Activated CD4-positive, alpha-beta T cell treated with anti-CD3 and anti-CD28 coated beads, Interleukin-10, Interleukin-2, amounts not matched to agents 100 ng/mL and 50 ng/mL, durations not matched to agents 16 hours and 8 hours (primary cell): ENCODE measurements at regions not wholly inside any gene's neighbourhood (a gene's known extent, or its start where the extent isn't known, plus 50 kb on each side); places are given as distances from the start of the nearest gene placed in this dataset.
A peak's percentile ranks its signal among the peaks of the same experiment; 100 is the strongest.
"Not testable (repeated sequence)": the region's sequence is repeated elsewhere in the genome, so short reads cannot be mapped to it uniquely, and the experiment has no call there.

ENCODE experiments used
- DNase-seq: peaks from one replicate; pipeline ENCODE4 v3.0.0-alpha.2; 2020

DNA sequence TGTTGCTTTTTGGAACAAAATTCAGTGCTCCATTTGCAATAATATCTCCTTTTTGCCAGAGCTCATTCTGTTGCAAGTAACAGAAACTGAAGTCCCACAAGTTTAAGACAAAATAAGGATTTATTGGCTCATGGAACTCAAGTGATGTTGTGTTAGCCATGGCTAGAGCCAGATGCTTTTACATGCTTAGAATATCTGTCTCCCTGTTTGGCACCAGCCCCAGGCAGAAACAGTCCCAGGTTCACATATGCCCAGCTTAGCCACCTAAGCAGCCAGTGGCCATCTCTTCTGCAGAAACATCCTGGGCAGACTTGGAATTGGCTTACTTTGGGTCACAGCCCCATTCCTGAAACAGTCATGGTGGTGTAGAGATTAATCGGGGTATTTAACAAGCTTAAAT, 540.9 kb upstream of the SGCD start:
- no peak for DNase-seq

DNA sequence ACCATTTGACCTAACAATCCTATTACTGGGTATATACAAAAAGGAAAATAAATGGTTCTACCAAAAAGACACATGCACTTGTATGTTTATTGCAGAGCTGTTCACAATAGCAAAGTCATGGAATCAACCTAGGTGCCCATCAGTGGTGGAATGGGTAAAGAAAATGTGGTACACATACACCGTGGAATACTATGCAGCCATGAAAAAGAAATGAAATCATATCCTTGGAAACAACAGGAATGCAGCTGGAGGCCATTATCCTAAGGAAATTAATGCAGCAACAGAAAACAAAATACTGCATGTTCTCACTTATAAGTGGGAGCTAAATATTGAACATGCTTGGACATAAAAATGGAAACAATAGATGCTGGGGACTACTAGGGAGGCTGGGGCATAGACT, 534.1 kb upstream of the SGCD start:
- no peak for DNase-seq

DNA sequence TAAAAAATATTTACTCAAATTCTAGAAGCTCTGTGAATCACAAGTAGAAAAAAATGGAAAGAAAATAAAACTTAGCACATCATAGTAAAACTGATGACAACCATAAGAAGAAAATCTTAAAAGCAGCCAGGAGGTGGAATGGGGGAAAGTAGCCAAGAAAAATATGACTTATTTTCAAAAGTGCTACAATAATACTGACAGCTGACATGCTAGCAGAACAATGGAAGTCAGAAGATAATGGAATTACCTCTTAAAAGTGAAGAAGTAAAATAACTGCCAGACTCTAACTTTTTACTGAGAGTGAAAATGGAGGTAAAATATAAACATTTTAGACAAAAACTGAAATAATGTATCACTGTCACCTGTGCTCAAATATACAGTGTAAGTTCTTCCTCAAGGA, 532.2 kb upstream of the SGCD start:
- DNase-seq: no peak

DNA sequence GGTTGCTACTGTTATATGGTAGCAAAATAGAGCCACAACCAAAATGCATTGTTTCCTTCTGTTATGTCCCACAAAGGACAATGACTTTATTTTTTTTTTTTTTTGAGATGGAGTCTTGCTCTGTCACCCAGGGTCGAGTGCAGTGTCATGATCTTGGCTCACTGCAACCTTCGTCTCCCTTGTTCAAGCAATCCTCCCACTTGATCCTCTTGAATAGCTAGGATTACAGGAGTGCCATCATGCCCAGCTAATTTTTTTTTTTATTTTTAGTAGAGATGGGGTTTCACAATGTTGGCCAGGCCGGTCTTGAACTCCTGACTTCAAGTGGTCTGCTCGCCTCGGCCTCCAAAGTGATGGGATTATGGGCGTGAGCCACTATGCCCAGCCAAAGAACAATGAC, 527.7 kb upstream of the SGCD start:
- DNase-seq: no peak

DNA sequence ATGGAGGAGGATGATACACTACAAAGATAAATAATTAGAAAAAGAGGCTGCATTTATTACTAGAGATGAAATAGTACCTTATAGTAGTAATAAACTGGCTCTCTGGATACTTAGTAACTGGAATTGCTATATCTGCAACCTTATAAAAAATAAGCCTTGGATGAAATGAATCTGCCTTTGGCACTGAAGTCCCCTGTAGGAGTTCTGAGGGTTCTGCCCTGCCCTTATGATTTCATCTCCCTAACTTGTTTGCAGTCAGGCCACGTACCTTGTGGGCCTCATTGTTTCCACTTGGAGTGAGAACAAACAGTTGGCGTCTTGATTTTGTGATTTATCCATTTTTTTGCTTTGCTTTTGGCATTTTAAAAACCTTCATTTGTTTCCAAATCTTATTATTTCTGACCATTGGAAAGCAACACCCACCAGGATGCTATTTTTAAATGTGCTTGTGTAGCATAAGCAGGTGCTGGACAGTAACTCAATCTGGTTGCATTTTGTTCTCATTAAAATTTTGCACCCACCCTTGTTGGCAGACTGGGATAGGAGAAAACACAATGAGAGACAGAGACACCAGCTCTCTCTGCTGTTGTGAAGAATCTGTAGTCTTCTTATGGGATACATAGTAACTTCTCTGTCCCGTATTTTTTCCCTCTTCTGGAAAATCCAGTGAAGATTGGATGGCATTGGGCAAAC, 518.9 kb upstream of the SGCD start:
- no peak for DNase-seq

DNA sequence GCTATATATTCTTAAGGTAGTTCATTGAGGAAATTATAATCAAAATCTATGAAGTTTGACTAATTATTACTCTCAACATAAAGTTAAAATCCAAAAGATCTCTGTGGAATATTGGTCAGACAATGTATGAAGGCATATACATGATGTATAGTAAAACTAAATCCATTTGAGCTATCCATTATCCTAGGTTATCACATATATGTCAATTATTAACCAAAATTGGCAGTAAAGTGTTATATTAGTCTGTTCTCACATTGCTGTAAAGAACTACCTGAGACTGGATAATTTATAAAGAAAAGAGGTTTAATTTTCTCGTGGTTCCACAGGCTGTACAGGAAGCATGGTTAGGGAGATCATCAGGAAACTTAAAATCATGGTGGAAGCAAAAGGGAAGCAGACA, 511.7 kb upstream of the SGCD start:
- DNase-seq: no peak

DNA sequence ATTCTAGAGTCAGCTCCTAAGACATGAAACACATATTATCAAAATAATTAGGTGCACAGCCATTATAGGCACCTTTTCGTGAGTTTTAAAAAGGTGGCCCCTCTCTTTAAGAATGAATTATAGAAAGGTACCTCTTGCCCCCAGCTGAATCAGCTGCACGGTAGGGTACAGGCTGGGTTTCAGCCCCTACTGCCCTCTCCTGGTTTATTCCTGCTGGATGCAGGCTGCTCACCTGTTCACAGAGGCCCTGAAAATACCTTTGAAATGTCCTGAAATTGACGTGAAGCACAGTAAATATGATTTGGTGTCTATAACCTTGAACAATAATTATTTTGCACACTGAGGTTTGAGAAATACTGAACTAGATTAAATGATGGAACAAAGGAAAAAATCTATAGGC, 504.8 kb upstream of the SGCD start:
- no peak for DNase-seq

DNA sequence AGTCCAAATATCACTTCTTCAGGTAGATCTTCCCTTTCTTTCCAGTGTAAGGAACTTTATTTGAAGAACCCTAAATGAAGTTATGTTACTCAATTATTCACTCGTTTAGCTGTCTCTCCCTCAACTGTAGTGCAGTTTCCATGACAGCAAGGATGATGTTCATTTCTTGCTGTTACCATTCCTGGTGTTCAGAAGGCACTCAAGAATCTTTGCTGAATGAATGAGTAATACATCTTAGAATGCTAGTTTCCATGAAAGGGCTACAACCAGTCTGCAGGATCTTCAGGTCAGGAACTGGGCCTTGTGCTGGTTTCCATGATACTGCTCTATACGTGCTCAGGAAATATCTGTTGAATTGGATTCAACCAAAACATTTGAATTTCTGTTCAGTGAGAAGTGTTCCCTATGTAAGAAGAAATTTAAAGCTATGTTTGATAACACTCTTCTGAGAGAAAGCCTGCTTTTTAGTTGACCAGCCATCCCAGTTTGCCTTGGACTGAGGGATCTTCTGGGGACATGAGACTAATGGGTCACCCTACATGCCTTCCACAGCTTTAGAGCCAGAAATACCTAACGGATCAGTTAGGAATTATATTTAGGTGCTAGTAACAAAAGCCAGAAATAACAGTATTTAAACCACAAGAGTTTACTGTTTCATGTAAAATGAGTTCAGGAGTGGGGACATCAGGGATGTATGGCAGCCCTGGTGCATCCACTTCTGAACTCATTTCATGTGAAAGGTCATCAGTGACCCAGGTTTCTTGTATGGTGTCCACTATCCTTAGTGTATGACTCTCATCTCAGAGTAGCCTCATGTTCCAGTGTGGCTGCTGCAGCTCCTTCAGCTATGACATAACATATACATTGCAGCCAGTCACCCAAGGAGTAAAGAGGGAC, 500.1 kb upstream of the SGCD start:
- DNase-seq: no peak

DNA sequence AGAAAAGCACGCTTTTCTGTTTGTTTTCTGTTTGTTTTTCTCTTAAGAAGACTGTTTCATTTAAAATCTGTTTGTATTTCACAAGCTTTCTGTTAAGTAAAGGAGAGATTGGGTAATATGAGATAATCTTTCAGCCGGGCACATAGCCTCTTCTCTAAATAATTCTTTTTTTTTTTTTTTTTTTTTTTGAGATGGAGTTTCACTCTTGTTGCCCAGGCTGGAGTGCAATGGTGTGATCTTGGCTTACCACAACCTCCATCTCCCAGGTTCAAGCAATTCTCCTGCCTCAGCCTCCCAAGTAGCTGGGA, 499.5 kb upstream of the SGCD start:
- DNase-seq: not testable (repeated sequence)

DNA sequence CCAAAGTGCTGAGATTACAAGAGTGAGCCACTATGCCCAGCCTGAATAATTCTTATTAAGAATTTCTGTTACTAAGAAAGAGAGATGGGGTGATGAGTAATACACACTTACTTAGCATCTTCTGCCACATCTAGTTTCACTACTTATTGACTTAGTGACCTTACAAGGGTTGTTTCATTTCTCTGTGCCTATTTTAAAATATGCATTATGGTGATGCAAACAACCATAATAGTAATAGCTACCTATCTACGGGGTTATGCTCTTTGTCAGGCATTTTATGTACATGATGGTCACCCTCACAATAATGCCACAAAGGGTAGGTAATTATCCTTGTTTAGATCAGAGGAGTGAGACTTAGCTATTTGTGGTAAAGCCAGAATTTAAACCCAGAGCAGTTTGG, 499.0 kb upstream of the SGCD start:
- peak; percentile 2 for DNase-seq

DNA sequence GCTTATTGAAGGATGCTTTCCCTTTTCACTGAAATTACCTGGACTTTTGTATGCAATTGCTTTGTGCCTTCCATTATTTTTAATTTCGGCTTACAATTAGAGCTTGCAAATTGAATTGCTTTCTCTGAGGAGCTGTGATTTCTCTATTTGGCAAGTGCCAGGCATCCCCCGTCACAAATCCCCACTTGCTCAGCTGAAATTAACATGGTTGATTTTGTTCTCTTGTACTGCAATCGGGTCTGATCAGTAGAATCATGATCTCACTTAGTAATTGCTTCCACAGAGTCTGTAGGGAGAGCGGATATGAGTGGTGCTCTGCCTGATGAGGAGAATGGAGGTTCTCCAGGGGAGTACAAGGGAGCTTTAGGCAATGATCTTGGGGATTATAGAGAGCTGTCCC, 495.5 kb upstream of the SGCD start:
- no peak for DNase-seq

DNA sequence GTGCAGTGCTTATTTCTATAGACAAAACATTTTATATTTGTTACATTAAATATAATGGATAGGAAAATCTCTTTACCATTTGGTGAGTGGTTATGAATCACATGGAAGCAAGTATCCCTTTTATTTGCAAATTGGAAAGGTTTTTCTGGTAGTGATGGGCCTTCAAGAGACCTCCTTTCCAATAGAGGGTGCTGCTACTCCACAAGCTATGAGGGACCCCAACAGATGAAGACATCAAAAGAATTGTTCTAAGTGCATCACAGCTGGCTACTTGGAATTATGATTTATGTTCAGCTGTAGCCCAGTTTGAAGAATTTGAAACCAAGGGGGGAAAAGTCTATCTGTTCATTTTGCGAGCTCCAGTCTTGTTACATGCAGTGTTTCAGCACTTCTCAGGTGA, 493.7 kb upstream of the SGCD start:
- peak; percentile 7 for DNase-seq

DNA sequence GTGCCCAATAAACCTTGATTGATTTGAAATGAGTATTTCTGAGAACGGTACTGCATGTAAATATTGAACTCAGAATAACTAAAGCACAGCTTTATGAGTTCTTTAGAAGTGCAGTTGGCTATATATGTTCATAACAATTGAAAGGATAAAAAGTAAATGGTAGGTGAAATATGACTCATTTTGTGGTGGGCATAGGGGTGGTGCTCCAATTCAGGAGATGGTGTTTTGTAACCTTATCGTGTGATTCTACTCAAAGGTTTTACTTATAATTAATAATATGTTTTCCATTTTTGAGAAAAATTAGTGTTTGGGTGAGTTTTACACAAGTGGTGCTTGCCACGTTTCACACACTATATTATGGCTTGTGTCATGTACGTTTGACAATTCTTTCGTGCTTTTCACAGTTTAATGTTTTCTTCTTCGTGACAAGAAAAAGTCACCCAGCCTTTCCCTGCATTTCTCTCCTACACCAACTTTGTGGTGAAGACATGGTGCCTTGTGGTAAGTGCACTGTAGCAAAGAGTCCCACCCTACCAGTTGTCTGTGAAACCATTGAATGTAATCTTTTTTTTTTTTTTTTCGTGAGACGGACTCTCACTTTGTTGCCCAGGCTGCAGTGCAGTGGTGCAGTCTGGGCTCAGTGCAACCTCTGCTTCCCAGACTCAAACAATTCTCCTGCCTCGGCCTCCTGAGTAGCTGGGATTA, 492.5 kb upstream of the SGCD start:
- no peak for DNase-seq

DNA sequence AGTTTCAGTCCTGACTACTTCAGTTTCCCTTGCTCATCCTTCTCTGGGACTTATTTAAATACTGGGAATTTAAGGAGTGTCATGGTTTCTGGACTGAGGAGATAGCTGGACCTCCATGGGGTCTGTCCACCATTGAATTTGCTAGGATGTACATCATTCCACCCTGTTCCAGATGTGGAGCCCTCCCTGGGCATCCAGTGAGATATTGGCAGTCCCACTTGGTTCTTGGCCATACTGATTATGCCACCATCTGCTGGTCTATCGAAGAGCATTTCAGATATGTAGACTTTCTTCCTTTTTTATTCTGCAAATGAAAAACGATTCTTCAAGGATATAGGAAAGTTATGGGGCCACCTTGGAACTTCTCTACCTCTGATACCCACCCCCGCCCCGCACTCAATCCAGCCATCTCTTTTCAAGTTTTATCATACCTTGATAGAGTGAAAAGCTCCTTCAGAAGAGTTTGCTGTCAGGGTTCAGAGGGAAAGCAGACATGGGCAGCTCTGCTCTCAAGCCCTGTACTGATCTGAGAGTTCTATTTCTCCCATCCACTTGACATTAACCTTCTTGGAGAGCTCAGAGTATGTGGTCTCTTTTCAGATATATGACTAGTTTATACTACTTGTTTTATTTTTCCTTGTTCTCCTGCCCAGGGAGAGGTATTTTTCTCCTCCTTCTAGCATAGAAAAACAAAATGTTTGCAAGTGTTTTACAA, 490.7 kb upstream of the SGCD start:
- DNase-seq: no peak

DNA sequence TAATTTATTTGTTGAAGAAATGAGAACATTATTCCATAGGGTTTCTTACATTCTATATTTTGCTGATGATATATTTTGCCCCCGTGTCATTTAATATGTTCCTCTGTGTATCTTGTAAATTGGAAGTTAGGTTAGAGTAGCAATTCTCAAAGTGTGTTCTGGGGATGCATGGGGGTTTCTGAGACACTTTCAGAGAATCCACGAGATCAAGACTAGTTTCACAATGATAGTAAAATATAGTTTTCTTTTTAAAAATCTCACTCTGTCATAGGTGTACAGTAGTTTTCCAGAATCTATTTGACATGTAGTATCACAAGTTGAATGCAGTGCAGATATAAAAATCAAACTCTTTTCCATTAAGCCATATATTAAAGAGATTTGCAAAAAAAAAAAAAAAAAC, 488.6 kb upstream of the SGCD start:
- no peak for DNase-seq

DNA sequence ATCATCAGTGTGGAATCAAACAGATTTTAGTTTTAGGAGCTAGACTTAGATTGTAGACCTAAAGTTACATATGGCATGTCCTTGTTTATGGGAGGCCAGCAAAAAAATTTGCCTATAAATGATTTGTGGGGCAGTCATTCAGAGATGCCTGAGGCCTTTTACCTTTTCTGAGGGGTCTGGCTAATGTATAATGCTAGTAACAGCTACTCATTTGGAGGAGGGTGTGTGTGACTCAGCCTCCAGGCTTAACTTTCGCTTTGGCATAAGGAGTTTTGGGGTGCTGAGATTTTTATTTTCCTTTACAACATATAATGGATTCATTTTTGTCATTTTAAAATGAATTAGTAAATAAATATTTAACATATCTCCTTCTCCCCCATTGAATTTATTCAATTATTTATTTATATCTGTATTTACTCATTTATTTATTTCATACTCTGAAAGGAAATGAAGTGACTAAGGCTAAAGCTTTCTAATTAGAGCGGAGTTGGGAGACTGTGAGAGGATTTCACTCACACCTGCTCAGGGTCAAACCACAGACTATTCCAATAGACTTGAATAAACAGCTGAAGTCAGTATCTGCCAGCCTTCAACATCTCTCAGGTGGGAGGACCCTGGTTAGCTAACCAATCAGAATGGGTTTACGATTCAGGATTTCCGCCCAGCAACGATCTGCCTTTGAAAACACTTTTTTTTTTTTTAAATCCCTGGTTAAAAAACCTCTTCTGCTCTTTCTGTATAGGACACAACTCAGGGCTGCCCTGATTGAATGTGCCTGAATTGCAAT, 487.5 kb upstream of the SGCD start:
- DNase-seq: no peak

DNA sequence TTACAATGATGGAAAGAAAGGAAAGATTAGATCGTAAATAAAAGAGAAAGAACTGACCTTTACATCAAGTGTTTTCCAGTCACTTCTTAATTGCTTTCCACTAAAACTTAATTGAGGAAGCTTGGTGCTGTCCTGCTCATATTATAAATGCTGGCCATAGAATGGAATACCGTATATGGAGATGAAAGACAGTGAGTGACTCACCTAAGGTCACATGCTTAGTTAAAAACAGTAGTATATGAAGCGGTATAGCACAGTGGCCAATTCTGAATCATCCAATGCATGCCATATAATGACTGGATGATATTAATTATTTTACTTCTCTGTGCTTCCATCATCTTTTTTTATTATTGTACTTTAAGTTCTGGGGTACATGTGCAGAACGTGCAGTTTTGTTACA, 482.4 kb upstream of the SGCD start:
- no peak for DNase-seq

DNA sequence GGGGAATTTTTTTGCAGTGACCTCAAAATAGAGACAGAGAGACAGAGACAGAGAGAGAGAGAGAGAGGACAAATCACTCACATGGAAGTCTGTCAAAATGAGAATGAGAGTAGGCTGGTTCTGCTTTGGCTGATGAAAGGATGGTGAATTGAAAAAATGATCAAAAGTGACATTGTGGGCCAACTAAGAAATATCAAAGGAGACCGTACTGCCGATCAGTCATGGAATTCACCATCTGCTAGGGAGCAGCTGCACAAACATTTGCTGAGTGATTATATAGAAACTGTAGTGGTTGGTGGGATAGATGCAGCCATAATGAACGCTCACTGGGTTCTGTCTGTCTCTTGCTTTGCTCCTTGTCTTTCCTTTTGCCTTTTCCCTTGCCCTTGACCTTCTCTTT, 476.6 kb upstream of the SGCD start:
- DNase-seq: no peak

DNA sequence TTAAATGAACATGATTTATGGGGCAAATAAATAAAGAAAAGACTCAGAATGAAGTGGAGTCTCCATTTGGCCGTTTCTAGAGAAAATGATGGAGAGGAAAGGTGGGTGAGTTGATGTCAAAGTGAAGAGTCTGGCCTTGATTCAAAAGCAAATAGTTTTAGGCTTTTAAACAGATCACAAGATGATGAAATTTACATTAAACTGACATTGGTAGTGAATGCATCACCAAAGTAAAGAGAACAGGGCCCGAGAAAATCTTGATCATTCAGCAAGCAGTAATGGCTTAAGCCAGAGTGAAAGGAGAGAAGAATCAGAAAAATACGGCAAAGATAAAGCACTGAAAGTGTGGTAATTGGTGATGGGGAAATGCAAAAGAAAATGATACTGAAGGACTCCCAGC, 460.0 kb upstream of the SGCD start:
- no peak for DNase-seq

DNA sequence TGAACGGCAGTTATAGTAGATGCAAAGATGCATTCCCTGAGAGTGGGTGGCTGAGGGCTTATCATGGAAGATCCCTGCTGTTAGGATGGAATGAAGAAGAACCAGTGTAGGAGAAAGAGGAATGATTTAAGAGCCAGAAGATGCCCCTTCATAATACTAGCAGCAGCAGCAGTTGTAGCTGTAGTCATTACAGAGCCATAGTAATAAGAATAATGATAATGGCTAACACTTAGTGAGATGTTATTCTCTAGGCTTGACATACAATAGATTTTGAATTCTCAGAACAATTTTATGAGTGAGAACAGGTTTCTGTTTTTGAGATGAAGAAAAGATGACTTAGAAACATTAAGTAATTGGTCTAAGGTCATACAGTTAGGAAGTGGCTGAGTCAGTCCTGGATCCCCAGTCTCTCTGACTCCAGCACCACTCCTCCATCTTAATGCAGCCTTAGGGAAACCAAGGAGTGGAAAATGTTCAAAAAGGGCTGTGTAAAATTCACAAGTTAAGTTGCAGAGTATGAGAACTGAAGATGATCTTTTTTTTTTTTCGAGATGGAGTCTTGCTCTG, 459.4 kb upstream of the SGCD start:
- DNase-seq: no peak

DNA sequence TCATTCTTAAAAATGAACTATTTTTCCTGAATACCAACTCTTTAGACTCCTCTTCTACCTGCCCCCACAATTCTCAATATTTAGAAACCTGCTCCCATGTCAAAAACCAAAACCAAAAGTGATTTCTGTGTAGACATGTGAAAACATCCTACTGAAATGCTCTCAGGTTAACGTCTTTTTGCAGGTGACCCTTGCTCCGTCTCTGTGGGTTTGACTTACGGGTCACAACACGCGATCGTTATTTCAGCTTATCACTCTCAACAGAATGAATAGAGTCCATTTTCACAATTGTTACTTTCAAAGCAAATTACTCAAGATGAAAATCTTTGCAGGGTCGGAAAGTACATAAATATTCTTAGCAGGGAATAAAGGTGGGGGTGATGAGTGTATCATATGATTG, 456.3 kb upstream of the SGCD start:
- no peak for DNase-seq

DNA sequence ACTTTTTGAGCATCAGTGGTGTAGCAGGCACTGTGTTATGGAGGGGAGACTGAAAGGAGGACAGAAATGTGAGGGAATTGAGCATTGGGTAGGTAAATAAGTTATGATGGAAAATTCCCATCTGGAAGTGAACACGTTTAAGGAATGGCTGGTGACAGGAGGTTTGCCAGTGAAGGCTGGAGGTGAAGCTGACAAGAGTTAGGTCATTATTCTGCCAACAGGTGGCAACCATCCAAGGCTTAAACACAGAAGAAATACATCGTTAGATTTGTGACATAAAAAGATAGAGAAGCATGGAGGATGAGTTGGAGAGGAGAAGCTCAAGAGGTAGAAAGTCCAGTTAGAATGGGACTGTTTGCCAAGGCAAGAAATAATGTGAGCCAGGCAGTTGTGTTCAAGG, 455.3 kb upstream of the SGCD start:
- DNase-seq: no peak
